KBM-7 (cell line): ENCODE measurements at regions not wholly inside any gene's neighbourhood (a gene's known extent, or its start where the extent isn't known, plus 50 kb on each side); places are given as distances from the start of the nearest gene placed in this dataset.
A peak's percentile ranks its signal among the peaks of the same experiment; 100 is the strongest.
"Not testable (repeated sequence)": the region's sequence is repeated elsewhere in the genome, so short reads cannot be mapped to it uniquely, and the experiment has no call there.

Experiments used
- DNase-seq: peaks from one replicate; pipeline ENCODE4 v3.0.0-alpha.2; 2015
- in situ Hi-C: fragments of 300-500 bp; cut with MboI; formaldehyde crosslinking; loops from 2 replicates; pipeline ENCODE4 v1.14.3; 2020; ENCODE audit warnings: low sequenced_read_pairs, low pct_unique_long_range_greater_than_20kb, mixed read lengths

- DNase-seq = no peak
- in situ Hi-C loops = no loop called here
Observed at GRCh38 chr3:162601101-162601670, 1104.6 kb downstream of the OTOL1 start.

- in situ Hi-C loops = no loop called here
- DNase-seq = no peak
Observed at GRCh38 chr3:162602619-162603018, 1106.0 kb downstream of the OTOL1 start.

GRCh38 chr3:162605651-162606204 lies 1109.1 kb downstream of the OTOL1 start:
- in situ Hi-C loops = no loop called here

GRCh38 chr3:162610261-162610660 lies 1113.7 kb downstream of the OTOL1 start:
- in situ Hi-C loops = no loop called here
- DNase-seq = no peak

More at GRCh38 chr3:162605651-162606204, 1109.1 kb downstream of the OTOL1 start:
- DNase-seq = no peak

GRCh38 chr3:162612991-162613390 lies 1116.4 kb downstream of the OTOL1 start:
- DNase-seq = no peak
- in situ Hi-C loops = no loop called here

GRCh38 chr3:162626172-162626571 lies 1129.6 kb downstream of the OTOL1 start:
- in situ Hi-C loops = no loop called here
- DNase-seq = no peak

GRCh38 chr3:162628531-162628930 lies 1131.9 kb downstream of the OTOL1 start:
- in situ Hi-C loops = no loop called here
- DNase-seq = no peak

GRCh38 chr3:162629372-162629771 lies 1132.8 kb downstream of the OTOL1 start:
- DNase-seq = no peak
- in situ Hi-C loops = no loop called here

GRCh38 chr3:162632672-162633071 lies 1136.1 kb downstream of the OTOL1 start:
- in situ Hi-C loops = no loop called here
- no peak for DNase-seq

GRCh38 chr3:162640208-162640607 lies 1143.6 kb downstream of the OTOL1 start:
- DNase-seq, in situ Hi-C loops: not testable (repeated sequence)

- DNase-seq = peak; percentile 13
- in situ Hi-C loops = no loop called here
Observed at GRCh38 chr3:162641317-162641716, 1144.7 kb downstream of the OTOL1 start.

GRCh38 chr3:162641907-162642306 lies 1145.3 kb downstream of the OTOL1 start:
- DNase-seq = no peak
- in situ Hi-C loops = no loop called here

GRCh38 chr3:162643245-162643644 lies 1146.6 kb downstream of the OTOL1 start:
- in situ Hi-C loops = no loop called here

GRCh38 chr3:162647321-162647720 lies 1150.7 kb downstream of the OTOL1 start:
- in situ Hi-C loops = no loop called here
- no peak for DNase-seq

More at GRCh38 chr3:162643245-162643644, 1146.6 kb downstream of the OTOL1 start:
- no peak for DNase-seq

GRCh38 chr3:162658003-162658402 lies 1161.4 kb downstream of the OTOL1 start:
- no peak for DNase-seq
- in situ Hi-C loops = no loop called here

GRCh38 chr3:162665684-162666391 lies 1169.2 kb downstream of the OTOL1 start:
- in situ Hi-C loops = no loop called here
- DNase-seq = no peak

- DNase-seq = no peak
- in situ Hi-C loops = no loop called here
Observed at GRCh38 chr3:162666835-162667234, 1170.2 kb downstream of the OTOL1 start.

- in situ Hi-C loops = no loop called here
- DNase-seq = no peak
Observed at GRCh38 chr3:162670181-162670580, 1173.6 kb downstream of the OTOL1 start.

GRCh38 chr3:162677475-162677874 lies 1180.9 kb downstream of the OTOL1 start:
- in situ Hi-C loops = no loop called here
- DNase-seq = no peak

GRCh38 chr3:162678941-162679340 lies 1182.3 kb downstream of the OTOL1 start:
- in situ Hi-C loops = no loop called here
- DNase-seq = no peak

- no peak for DNase-seq
- in situ Hi-C loops = no loop called here
Observed at GRCh38 chr3:162684260-162684659, 1187.7 kb downstream of the OTOL1 start.
